HG02642 (cell line): ENCODE measurements at regions not wholly inside any gene's neighbourhood (a gene's known extent, or its start where the extent isn't known, plus 50 kb on each side); places are given as distances from the start of the nearest gene placed in this dataset.
"Not testable (repeated sequence)": the region's sequence is repeated elsewhere in the genome, so short reads cannot be mapped to it uniquely, and the experiment has no call there.

Source experiments
- ATAC-seq: cut with Tn5 transposase; IDR thresholded peaks from one replicate; pipeline ENCODE4 v1.9.1; 2021; ENCODE audit warnings: mild to moderate bottlenecking; ENCODE audit not compliant: unreplicated experiment, poor library complexity

DNA sequence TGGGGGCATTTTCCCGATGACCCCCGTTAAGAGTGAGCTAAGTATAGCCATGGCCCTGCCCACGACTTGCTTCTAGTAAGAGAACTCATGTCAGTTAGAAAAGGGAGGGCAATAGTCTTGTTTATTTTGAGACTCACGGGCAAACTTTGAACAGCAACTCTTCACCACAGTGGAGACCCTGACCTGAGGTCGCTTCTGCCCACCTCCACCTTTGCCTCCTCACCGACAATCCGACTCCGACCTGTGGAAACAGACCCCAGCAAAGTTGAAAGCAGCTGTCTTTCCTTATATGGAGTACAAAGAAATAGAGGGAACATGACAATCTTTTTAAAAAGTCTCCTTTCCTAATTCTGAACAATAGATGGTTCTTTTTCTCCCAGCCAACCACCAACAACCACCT lies 155.0 kb upstream of the GCFC2 start:
- ATAC-seq, result no peak

DNA sequence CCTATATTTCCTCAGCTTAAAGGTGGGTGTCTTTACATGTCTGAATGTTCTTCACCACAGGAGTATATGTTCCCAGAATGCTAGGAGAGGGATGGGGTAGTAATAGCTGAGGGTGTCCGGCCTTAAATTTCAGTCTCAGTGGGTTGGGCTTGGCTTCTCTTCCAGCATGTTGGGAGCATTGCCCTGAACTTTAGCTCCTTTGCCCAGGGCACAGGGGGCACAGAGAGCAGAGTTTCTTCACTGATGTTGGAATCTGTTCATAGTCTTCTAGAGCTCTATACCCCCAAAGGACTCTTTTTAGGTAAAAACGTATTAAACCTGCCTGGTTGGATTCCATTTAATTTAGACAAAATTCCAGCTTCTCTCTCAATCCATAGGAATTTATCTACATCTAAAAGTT lies 154.4 kb upstream of the GCFC2 start:
- no peak for ATAC-seq

DNA sequence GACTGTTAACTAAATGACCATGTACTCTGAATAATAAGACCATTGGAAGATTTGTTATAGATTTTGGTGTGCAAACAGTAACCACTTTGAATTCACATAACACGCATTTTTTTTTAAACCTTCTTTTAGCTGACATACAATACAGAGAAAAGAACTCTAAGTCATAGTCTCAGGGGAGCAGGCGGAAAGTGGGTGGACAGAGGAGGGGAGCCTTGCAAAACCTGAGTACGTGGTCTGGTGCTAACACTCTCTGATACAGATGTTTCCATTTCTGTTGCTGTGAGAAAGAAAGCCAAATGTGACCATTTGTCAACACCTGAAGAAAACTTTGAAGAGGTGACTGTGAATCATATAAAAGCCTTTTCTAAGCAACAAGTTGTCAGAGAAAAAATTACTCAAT lies 151.8 kb upstream of the GCFC2 start:
- ATAC-seq, result no peak

DNA sequence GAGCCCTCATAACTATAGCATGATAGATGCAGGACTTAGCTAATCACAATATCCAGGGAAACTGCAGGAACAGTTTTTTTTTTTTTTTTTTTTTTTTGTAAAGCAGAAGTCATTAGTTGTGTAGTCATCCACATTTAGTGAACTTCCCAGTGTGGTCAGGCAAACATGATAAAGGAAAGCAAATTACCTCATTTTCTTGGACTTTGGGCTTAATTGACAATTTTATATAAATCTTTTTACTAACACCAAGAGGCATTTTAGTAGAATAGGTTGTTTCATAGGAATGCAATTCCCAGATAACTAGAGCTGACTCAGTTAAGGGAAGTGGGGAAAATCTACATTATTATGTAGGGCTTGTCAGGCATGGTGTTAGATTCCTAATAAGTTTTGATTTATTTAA lies 142.7 kb upstream of the GCFC2 start:
- no peak for ATAC-seq

DNA sequence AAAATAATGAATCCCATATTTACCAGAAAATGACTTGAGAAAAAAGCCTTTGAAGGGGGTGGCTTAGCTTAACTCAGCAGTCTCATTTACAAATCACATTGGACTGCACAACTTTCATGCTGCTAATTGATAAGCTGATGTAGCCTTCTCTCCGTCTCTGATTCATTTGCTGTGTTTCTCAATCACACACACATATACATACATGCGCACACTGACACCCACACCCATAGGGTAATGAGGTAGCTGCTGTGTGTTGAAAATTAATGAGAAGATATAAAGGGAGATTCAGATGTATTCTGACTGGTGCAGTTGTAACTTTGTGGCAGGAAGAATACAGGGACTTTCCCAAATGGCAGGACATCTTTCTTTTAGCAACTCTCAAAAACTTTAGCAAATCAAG lies 141.9 kb upstream of the GCFC2 start:
- ATAC-seq, result no peak

DNA sequence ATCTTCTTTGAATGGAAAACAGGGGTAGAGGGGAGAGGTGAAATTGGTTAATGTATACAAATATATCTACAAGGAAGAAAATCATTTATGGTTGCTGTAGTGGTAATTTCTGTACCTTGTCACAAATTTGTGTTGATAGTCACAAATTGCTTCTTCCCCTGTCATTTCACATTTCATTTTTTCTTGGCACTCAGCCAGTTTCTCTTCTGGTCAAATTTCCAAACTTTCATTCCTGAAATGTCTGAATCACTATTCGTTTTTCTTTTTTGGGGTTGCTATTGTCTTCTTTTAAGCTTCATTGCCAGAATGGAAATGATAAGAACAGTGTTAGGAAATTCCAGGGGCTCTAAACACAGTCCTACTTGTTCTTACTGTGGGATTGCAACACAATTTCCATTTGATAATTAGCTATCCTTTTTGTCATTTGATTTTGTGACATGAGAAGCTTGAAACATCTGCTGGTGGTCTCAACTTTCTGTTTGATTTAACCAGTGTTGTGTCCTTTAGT lies 136.0 kb upstream of the GCFC2 start:
- no peak for ATAC-seq

DNA sequence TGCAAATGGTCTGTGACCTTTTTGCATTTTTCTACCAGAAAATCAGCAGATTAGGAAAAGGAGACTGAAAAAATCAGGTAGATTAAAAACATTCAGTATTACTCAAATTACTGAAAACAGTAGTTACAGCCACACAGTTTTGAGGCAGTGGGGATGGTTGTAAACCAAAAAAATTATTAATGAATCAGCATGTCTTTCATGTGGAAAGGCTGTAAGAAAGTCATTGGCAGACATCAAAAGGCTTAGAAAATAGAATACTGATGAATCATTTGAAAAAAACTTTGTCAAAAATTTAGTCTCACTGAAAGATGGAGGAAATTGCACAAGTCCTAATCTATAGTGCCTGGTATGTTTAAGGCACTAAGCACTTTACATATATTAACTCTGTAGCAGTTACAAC lies 133.9 kb upstream of the GCFC2 start:
- ATAC-seq, result peak; percentile 58

DNA sequence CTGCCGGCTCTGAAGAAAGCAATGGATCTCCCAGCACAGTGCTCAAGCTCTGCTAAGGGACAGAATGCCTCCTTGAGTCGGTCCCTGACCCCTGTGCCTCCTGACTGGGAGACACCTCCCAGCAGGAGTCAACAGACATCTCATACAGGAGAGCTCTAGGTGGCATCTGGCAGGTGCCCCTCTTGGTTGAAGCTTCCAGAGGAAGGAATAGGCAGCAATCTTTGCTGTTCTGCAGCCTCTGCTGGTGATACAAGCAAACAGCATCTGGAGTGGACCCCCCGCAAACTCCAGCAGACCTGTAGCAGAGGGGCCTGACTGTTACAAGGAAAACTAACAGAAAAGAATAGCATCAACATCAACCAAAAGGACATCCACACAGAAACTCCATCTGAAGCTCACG lies 123.9 kb upstream of the GCFC2 start:
- ATAC-seq, result not testable (repeated sequence)

DNA sequence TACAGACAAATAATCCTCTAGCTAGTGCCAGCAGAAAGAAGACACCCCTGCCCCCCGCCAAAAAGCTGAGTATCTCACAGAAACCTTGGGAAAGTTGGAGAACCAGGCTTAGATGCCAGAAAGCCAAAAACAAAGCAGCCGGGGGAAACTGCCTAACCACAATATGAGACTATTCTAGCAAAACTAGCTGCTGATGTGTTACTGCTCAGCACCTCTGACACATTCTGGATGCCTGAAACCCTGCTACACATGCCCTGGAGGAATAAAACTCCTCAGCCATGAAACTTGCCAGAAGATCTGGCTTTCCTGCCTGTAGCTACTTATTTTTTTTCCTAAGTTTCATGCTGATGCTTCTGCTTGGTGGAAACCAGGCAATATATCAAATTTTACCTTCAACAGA lies 122.7 kb upstream of the GCFC2 start:
- no peak for ATAC-seq

DNA sequence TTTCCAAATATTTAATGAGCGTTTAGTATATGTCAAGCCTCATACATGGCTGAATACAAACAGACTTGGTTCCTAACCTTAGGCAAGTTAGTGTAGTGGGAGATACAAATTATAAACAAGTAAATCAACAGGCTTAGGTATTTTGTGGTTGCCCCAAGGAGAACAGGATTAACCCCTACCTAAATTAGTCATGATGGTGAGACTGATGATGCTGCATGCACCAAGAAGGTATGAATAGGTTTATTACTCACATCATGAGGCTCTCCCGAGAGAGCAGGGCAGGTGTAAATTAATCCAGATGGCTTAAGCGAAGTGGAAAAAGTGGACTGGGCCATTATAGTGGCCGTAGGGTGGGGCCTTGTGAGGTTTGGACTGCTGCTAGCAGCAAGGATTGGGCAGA lies 118.1 kb upstream of the GCFC2 start:
- ATAC-seq, result no peak

DNA sequence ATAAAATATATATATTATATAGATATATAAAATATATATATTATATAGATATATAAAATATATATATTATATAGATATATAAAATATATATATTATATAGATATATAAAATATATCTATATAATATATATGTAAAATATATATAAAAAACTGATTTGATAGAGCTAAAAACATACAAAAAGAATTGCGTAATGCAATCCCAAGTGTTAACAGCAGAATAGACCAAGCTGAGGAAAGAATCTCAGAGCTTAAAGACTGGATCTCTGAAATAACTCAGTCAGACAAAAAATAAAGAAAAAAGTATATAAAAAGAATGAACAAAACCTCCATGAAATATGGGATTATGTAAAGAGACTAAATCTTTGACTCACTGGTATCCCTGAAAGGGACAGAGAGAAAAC lies 112.8 kb upstream of the GCFC2 start:
- ATAC-seq, result not testable (repeated sequence)

DNA sequence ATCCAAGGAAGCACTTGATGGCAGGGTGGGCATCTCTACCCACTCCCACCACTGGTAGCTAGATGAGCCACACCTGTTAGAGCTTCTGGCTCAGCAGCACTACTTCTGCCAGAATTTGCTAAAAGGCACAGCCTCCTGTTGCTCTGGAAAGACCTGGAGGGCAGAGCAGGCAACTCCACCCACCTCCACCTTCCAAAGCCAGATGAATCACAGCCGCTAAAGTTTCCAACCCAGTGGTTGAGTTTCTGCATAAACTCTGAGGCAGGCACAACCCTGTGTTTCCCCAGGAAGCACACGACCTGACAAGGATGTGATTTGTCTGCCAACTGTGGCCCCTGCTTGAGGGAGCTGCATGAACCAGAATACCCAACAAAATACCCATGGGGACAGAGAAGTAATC lies 111.6 kb upstream of the GCFC2 start:
- no peak for ATAC-seq

DNA sequence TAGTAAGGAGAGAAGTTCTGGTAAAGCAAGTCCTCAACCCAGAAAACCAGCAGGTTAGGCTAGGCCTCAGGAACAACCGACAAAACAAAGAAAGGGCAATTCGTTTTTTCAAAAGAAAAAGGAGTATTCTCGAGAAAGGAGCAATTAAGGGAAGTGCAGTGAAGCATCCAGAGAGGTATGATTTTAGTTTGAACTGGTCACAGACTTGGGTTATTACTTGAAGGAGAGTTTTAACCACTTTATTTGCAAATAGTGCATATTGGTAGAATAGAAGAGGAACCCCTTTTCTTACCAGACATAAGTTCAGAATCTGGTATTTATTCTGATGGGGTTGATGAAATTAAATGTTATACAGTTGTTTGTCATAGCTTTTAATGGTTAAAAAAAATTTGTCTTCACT lies 110.0 kb upstream of the GCFC2 start:
- ATAC-seq, result no peak

DNA sequence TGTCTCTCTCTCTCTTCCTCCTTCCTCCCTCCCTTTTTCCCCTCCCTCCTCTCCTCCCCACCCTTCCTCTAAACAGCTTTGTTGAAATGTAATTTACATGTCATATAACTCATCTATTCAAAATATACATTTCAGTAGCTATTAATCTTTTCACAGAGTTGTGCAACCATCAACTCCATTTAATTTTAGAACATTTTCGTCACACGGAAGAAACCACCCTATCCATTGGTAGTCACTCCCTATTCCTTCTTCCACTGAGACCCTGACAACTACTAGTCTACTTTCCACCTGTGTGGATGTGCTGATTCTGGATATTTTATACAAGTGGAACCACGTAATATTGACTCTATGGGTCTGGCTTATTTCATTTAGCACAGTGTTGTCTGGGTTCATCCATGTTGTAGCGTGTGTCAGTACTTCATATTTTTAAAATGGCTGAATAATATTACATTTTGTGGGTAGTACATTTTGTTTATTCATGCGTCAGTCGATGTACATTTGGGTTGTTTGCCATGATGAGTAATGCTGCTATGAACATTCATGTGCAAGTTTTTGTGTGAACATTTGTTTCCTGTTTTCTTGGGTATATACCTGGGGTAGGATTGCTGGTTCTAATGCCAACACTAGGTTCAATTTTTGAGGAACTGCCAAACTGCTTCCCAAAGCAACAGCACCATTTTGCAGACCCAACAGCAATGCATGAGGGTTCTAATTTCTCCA lies 100.1 kb upstream of the GCFC2 start:
- ATAC-seq, result no peak

DNA sequence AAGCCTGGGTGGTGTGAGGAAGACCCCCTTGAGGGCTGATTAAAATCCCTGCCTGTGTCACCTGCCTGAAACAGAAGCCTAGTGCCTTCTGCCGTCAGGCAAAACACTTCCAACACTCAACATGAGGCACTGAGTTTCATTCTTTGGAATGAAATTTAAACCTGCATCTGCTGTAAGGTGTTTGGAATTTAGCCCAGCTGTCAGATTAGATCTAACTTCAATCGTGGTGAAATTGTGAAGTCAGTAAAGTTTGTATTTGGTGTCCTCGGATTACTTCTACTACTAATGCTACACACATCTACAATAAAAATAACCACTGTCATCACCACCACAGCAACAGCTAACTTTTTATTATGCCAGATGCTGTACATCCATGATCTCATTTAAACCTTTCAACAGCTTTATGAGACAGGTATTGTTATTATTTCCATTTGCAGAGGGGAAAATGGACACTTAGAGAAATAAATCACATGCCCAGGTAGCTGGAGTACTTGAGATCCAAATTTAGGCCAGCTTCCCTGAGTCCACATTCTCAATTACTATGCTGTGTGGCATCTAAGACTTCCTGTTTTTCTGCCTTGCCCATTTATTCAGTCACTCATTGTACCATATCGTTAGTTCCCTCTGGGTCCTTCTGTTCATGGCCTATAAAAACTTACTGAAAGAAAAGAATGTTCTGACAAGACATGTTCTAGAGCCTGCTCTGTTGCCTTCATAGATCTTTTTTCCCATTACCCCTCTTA lies 98.2 kb upstream of the GCFC2 start:
- no peak for ATAC-seq

DNA sequence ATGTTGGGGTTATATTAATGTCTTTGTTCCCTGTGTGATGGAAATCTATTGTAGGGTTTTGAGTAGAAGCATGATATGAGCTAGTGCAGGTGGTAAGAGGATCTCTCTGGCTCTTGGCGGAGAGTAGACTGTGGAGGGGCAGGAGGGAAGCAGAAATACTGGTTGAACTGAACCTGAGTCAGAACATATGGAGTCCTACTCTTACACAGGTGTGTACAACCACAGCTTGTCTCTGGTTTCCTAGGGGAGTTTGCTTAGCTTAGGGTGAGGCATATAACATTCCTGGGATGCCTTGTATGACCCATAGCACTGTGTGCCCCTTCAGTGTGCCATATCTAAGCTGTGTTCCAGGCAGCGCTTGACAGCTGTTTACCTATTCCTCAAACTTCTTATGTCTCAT lies 97.3 kb upstream of the GCFC2 start:
- no peak for ATAC-seq

DNA sequence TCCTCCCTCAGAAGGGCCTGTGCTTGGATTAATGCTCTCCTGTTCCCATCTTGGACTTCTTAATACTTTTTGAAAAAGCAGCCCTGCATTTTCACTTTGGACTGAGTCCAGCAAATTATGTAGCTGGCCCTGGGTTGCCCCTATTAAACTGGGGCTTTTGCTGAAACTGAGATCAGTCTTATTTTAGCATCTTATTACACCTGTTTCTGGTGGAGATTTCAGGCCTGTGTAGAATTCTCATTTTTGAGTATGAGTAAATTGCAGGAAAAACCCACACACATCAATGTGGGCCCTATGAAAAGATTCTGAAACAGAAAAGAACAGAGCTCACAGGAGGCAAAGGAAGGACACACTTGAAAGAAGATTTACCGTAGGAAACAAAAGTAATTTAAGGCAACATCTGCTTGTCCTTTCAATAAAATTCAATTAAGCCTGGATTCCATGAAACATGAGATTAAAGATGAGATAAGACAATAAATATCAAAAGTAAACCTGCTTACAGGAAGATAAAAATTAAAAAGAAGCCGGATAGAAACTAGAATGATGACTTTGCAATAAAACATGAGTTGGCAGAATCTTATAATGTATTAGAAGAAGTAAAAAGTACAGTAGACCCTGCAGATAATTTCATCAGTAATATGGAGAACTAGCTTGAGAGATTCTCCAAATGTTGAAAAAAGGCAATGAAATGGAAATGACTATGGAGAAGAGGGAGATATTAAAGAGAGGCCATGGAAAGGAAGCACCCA lies 90.7 kb upstream of the GCFC2 start:
- ATAC-seq, result peak; percentile 47

DNA sequence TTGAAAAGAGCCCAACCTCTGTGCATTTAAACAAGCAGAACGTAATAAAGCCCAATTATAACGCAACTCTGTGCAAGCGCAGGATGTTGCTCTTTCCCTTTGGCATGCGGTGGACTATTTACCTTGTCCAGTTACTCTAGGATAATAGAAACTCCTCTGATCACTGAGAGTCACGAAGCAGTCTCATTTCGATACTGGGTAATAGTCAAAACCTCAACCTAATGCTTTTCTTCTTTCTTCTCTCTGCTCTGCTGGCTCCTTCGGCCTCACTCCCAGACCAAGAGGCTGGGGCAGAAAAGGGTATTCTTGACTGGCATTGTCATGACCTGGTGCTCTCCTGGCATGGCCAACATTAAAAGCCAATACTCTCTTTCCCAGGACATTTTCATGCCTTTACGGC lies 89.7 kb upstream of the GCFC2 start:
- peak; percentile 72 for ATAC-seq

DNA sequence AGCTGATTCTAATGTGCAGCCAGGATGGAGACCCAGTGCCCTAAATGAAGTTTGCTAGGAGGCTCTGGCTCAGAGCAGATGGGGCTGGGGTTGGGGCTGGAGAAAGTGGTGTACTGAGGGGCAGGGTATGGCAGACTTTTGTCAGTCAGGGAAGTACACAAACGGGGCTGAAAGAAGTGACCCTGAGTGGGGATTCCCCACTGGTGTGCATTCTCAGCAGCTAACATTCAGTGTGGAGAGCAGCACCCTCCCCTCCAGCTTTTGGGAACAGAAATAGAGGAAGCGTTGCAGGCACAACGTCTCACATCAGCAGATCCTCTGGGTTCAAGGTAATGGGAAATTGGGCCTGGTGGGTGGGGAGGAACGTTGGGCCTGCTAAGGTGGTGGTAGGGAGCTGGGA lies 89.1 kb upstream of the GCFC2 start:
- peak; percentile 53 for ATAC-seq

DNA sequence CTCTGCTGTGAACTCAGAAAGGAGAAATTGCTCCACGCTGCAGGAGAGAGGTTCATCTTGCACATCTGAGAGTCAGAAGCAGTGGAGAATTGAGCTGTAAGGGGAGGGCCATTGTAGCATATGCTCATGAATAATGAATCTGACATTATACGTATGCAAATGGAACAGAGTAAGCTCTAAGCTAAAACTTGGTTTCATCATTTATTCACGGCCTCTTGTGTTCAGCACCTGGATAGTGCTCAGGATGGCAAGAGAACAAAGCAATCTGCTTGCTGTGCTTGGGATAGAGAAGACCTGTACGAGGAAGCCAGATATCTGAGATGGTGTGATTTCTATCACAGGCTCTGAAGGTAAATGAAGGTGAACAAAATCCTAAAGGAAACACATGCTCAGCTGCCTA lies 87.9 kb upstream of the GCFC2 start:
- ATAC-seq, result no peak

DNA sequence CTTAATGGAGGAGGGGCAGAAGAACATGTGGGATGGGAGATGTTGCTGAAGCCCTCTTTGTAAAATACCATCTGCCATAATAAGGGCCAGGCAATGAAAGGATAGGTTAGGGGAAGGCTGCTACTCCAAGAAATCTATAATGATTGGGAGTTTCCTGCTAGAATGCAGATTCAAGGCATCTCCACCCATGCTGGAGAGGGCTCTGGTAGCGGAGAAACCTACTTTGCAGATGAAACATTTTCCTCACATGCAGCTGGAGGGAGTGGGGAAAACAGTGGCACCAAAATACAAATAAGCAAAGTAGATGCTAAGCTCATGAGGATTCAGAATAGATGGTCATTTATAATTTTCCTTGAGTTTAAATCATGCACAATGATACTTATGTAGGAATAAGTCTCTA lies 82.3 kb upstream of the GCFC2 start:
- no peak for ATAC-seq
